Progenitor cell of endocrine pancreas (in vitro differentiated cells): ENCODE measurements at regions not wholly inside any gene's neighbourhood (a gene's known extent, or its start where the extent isn't known, plus 50 kb on each side); places are given as distances from the start of the nearest gene placed in this dataset.

Experiments used
- DNase-seq: peaks from one replicate; pipeline ENCODE4 v3.0.0; 2021; ENCODE audit warnings: low spot score; ENCODE audit not compliant: unreplicated experiment
- H3K27ac Mint-ChIP-seq: 2 replicates; pipeline ENCODE4 v1.8.0; 2021; ENCODE audit warnings: mild to moderate bottlenecking, moderate library complexity, mixed read lengths
- H3K27me3 Mint-ChIP-seq: 2 replicates; pipeline ENCODE4 v1.8.0; 2021; ENCODE audit warnings: mixed read lengths
- H3K36me3 Mint-ChIP-seq: 2 replicates; pipeline ENCODE4 v1.8.0; 2022; ENCODE audit warnings: mixed read lengths; ENCODE audit not compliant: insufficient read depth
- H3K4me1 Mint-ChIP-seq: 2 replicates; pipeline ENCODE4 v1.8.0; 2021; ENCODE audit warnings: low read depth, mixed read lengths
- H3K4me3 Mint-ChIP-seq: 2 replicates; pipeline ENCODE4 v1.8.0; 2021; ENCODE audit warnings: low read depth, mild to moderate bottlenecking, moderate library complexity, mixed read lengths
- H3K9me3 Mint-ChIP-seq: 2 replicates; pipeline ENCODE4 v1.8.0; 2021; ENCODE audit warnings: low read depth, mixed read lengths
- TF ChIP-seq, protein P1 (sequence below): fragments of 200-600 bp; sonication (generic); IDR thresholded peaks from one replicate; pipeline ENCODE4 v1.5.0; 2021; ENCODE audit warnings: antibody characterized with exemption, mild to moderate bottlenecking; ENCODE audit not compliant: unreplicated experiment

DNA sequence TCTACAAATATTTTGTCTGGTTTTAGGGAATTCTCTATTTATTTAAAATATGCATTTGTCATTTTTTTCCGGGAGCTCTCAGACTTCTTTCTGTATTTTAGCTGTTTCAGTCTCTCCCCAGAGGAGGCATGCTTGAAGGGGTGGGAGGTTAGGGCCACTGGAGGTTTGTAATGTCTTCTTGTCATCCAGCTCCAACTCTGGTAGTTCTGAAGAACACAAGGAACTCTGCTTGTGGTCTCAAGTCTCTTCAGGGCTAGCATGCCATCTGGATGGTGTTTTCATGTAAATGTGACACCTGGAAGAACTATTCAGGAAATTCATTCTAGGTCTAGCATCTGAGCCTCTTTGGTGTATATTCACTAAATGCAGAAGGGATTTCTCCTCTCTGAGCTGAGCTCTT, 518.4 kb upstream of the DCC start:
- TF ChIP-seq, protein P1, sequence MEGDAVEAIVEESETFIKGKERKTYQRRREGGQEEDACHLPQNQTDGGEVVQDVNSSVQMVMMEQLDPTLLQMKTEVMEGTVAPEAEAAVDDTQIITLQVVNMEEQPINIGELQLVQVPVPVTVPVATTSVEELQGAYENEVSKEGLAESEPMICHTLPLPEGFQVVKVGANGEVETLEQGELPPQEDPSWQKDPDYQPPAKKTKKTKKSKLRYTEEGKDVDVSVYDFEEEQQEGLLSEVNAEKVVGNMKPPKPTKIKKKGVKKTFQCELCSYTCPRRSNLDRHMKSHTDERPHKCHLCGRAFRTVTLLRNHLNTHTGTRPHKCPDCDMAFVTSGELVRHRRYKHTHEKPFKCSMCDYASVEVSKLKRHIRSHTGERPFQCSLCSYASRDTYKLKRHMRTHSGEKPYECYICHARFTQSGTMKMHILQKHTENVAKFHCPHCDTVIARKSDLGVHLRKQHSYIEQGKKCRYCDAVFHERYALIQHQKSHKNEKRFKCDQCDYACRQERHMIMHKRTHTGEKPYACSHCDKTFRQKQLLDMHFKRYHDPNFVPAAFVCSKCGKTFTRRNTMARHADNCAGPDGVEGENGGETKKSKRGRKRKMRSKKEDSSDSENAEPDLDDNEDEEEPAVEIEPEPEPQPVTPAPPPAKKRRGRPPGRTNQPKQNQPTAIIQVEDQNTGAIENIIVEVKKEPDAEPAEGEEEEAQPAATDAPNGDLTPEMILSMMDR = no peak
- no peaks in the 10 kb centered on the region for H3K4me1 Mint-ChIP-seq
- no peak overlapping the region for H3K27ac Mint-ChIP-seq
- no peaks in the 10 kb centered on the region for H3K9me3 Mint-ChIP-seq
- H3K36me3 Mint-ChIP-seq = no peaks in the 10 kb centered on the region
- no peaks in the 10 kb centered on the region for H3K27me3 Mint-ChIP-seq
- no peak for DNase-seq
- no peak overlapping the region for H3K4me3 Mint-ChIP-seq

DNA sequence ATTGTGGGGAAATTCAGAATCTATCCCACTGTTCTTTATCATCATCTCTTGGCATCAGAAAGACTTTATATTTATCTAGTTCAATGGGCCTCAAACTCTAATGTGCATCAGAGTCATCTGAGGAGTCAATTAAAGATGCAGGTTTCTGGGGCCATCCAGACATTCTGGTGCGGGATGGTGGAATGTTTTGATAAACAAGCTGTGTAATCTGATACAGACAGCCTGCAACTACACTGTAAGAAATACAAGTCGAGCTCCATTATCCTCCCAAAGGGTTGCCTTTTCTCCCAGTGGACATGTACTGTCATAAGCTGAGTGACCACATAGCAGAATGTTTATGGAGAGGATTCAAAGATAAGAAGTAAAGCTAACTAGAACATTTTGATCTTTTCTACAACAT, 515.3 kb upstream of the DCC start:
- no peak overlapping the region for H3K4me3 Mint-ChIP-seq
- H3K36me3 Mint-ChIP-seq = no peaks in the 10 kb centered on the region
- TF ChIP-seq, protein P1 = no peak
- peaks cover 7% of the 10 kb centered on the region for H3K9me3 Mint-ChIP-seq
- no peak for DNase-seq
- H3K27ac Mint-ChIP-seq = no peak overlapping the region
- H3K27me3 Mint-ChIP-seq = no peaks in the 10 kb centered on the region
- H3K4me1 Mint-ChIP-seq = no peaks in the 10 kb centered on the region

GRCh38 chr18:51833850-51834249, 506.1 kb upstream of the DCC start:
- no peak for DNase-seq
- Mint-ChIP-seq H3K4me3 (no peak overlapping the region), H3K27ac (no peak overlapping the region), H3K36me3 (no peaks in the 10 kb centered on the region), H3K4me1 (peaks cover 8% of the 10 kb centered on the region), H3K9me3 (no peaks in the 10 kb centered on the region), H3K27me3 (no peaks in the 10 kb centered on the region)
- TF ChIP-seq, protein P1 = no peak

DNA sequence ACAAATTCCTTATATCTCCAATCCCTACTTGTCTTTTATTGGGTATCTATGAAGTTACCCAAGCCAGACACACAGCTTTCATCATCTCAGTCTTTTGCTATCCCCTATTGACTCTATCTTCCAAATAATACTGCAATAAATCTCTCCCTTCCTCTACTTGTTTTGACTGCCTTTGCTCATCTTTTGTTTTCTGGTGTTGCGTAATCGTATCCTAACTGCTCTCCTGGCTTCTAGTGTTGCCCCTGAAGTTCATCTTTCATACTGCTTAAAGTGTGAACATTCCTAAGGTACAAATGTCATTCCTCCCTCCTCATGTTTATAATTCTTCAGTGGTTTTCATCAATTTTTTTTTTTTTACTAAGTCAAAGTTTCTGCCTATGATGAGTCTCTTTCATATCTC, 491.3 kb upstream of the DCC start:
- Mint-ChIP-seq H3K36me3 (no peaks in the 10 kb centered on the region), H3K4me1 (no peaks in the 10 kb centered on the region), H3K4me3 (no peak overlapping the region), H3K9me3 (peaks cover 19% of the 10 kb centered on the region), H3K27ac (no peak overlapping the region), H3K27me3 (no peaks in the 10 kb centered on the region)
- TF ChIP-seq, protein P1 = no peak
- DNase-seq = no peak

GRCh38 chr18:51852681-51853080, 487.3 kb upstream of the DCC start:
- TF ChIP-seq, protein P1 = no peak
- no peaks in the 10 kb centered on the region for H3K27me3 Mint-ChIP-seq
- no peak overlapping the region for H3K27ac Mint-ChIP-seq
- H3K36me3 Mint-ChIP-seq = no peaks in the 10 kb centered on the region
- H3K9me3 Mint-ChIP-seq = peaks cover under 1% of the 10 kb centered on the region
- DNase-seq = no peak
- no peaks in the 10 kb centered on the region for H3K4me1 Mint-ChIP-seq
- H3K4me3 Mint-ChIP-seq = no peak overlapping the region
